ENCODE measurements at regions not wholly inside any gene's neighbourhood (a gene's known extent, or its start where the extent isn't known, plus 50 kb on each side); places are given as distances from the start of the nearest gene placed in this dataset.
"Not testable (repeated sequence)": the region's sequence is repeated elsewhere in the genome, so short reads cannot be mapped to it uniquely, and the experiment has no call there.

DNA sequence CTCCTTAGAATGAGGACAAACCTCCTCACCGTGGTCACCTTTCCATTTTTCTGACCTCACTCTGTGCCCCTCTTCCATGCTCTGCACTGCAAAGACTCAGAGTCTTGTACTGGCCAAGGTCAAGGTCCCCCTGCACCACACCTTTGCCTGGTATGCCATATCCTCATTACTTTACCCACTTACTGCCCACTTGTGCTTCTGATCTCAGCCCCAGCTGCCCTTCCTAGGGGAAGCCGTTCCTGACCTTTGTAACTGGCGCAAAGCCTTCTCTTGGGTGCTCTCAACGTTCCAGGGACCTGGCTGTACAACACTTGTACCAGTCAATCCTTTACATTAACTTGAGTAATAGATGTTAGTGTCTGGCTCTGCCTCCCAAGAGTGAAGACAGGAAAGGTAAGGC is 256.0 kb downstream of the SV2B start:
- DNase-seq = no peak

DNA sequence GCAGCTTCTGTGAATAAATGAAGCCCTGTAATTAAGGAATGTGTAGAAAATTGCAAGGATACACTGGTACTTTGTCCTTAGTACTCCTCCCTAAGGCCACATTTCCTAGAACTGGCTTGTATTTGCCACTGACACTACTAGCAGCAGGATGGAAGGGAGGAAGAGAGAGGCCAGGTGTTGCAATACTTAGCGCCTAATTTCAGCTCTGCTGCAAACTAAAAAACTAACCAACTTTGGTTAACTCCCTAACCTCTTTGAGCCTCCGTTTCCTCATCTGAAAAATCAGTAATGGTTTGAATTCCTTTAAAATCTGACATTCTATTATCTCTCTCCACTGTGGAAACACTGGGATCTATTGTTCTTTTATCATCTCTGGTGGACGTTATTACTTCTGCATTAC is 257.0 kb downstream of the SV2B start:
- DNase-seq = no peak

DNA sequence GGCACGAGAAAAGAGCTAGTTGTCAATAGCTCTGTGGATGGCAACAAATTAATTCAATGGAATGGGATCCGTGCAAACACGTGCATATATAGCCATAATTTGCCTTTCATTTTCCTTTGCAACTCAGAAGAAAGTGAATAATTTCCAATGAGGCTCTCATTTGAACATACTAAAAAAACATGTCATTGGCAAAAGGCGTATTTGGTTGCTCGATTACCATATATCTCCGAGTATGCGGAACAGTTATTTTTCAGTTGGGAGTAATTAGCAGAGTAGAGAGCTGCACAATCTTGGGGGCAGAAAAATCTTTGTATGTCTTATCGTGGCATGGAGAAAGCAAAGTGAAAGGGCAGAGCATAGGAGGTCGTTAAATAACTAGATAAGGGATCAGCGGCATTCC is 257.4 kb downstream of the SV2B start:
- DNase-seq = no peak

DNA sequence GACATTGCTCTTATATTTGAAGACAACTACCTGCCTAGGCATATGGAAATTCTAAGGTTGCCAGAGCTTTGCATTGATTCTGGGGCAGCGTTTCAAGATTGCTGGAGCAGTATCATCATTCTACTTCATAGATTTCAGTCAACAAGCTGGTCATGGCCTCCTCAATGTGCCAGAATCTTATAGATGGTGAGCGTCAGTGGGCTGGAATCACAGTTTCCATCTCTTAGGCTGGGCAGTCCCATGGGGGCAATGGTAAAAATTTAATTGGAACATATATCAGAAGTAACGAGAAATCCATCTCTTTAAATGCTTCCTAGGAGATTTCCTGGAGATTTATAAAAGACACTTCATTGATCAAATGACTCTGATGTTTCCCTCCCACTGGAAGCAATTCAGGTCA is 258.3 kb downstream of the SV2B start:
- no peak for DNase-seq

DNA sequence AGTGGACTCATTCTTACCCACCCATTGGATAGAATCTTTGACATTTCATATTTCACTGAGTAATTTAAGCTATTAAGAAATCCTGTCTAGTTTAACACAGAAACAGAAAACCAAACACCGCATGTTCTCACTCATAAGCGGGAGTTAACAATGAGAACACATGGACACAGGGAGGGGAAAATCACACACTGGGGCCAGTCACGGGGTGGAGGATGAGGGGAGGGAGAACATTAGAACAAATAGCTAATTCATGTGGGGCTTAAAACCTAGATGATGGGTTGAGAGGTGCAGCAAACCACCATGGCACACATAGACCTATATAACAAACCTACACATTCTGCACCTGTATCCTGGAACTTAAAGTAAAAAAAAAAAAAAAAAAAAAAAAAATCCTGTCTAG is 261.6 kb downstream of the SV2B start:
- DNase-seq = not testable (repeated sequence)

DNA sequence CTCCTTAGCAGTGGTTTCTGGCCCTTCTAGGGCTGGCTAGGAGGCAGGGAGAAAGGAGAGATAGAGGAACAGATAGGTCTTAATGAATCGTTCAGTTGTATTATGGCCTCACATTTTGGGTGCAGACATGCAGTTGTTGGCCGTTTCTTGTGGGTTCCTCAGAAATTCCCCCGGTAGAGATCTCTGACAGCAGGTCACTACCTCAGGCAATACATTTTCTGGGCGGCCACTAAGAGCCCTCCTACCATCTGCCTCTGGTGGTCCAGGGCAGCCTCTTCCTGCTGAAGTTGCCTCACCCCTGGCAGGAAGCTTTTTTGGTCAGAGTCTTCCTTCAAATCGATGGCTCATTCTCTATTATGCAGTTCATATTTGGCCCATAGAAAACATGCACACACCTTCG is 266.1 kb downstream of the SV2B start:
- no peak for DNase-seq

DNA sequence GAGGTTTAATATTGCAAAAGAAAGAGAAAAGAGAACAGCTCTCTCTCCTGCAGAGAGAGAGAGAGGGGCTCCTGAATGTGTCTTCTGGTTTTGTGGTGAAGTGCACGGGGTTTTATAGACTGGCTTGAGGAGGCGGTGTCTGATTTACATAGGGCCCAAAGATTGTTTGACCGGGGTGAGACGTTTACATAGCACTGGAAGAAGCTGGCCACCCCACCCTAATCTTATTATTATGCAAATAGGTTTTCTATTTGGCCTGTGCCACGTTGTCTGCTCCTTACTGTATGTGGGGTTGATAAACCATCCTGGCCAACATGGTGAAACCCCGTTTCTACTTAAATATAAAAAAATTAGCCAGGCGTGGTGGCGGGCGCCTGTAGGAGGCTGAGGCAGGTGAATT is 268.6 kb downstream of the SV2B start:
- no peak for DNase-seq

DNA sequence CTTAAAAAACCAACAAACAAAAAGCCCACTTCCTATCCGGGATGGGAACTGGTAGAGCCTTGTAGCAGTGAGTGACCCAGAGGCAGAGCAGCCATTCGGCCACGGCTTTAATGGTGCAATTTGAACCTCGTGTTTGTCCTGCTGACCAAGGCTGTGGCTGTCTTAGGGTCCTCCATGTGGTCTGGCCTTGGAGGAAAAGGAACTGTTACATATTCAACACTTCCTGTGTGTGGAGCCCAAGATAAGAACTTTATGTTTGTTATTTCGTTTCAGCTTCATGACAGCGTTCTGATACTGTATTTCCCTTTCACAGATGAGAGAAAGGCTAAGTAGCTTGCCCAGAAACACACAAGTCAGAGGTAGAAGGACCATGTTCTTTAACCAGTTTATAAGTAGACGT is 269.8 kb downstream of the SV2B start:
- DNase-seq = no peak

DNA sequence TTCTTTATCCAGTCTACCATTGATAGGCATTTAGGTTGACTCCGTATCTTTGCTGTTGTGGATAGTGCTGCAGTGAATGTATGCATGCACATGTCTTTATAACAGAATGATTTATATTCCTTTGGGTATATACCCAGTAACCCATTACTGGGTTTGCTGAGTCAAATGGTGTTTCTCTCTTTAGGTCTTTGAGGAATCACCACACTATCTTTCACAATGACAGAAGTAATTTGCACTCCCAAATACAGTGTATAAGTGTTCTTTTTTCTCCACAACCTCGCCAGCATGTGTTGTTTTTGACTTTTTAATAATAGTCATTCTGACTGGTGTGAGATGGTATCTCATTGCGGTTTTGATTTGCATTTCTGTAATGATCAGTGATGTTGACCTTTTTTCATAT is 271.3 kb downstream of the SV2B start:
- not testable (repeated sequence) for DNase-seq

DNA sequence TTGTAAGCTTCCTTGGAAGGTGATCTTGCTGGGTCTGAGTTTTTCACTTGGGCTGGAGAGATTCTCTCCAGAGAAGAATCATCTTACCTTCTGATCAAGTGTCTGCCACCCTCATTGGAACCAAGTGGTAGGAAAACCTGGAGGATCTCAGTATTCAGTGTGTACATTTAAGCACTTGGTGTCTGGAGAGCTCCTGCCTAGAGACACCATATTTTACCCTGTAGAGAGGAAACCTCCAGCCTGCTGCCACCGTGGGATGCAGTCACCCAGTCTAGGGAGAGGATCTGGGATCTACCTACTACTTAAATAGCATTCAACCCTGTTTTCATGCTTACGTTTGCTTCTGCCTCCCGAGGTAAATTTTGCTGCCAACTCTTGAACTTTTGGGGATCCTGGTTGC is 274.3 kb downstream of the SV2B start:
- DNase-seq = no peak

DNA sequence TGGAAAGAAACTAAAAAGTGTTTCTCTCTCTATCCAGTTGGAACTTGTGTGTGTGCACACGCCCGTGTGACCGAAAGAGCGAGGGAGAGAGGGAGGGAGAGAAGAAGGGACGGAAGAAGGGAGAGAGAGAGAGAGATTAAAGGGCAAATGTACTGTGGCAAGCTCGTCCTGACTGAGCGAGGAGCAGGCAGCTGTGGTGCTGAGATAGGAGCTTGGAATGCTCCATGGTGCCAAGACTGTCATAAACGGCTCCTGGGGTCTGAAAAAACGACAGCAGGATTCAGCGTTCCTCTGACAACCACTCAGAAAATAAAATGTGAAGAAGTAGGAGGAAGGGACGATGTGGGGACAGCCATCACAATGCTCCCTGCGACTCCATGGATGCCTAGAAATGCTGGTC is 276.0 kb downstream of the SV2B start:
- no peak for DNase-seq

DNA sequence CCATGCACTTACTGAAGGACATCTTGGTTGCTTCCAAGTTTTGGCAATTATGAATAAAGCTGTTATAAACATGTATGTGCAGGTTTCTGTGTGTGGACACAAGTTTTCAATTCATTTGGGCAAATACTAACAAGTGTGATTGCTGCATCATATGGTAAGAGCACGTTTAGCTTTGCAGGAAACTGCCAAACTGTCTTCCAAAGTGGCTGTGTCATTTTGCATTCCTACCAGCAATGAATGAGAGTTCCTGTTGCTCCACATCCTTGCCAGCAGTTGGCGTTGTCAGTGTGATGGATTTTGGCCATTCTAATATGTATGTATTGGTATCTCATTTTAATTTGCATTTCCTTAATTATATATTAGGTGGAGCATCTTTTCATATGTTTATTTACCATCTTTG is 280.1 kb downstream of the SV2B start:
- DNase-seq = no peak

DNA sequence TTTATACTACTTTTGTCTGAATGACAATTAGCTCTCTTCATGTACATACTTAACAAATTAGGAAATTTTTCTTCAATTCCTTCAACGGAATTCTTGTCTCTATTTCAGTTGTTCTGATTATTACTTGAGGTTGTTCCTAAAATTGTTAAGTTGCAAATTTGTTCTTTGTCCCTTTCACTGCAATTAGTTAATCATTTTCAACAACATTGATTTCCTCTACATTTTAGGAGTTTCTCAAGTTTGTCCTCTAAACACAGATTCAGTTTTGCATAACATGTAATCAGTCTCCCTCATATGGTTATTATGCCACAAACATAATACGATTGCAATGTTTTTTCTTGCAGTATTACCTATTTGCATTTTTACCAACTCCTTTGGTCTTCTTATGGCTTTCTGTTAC is 283.5 kb downstream of the SV2B start:
- no peak for DNase-seq

DNA sequence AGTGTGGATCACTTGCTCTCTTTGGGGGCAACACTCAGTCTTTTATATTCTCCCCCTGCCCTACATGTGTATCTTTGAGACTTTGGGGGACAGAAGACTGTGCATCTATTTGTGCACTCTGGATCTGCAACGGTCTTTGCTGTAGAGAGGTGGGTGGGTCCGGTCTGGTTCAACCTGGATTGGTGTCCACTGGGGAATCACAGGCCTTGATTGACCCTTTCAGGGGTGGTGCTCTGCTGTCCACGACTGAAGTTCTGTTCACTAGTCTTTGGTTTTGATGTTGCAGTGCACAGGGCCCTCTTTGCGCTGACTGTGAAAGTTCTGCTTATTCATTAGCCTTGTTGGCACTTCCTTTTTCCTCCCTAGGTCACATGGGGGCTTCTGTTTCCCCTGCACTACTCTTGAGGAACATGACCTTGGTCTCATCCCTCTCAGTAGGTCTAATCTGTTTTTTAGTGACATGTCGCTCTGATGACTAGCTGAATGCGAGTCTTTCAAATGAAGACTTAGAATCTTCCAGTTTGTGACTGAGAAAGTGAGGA is 284.2 kb downstream of the SV2B start:
- DNase-seq = no peak

DNA sequence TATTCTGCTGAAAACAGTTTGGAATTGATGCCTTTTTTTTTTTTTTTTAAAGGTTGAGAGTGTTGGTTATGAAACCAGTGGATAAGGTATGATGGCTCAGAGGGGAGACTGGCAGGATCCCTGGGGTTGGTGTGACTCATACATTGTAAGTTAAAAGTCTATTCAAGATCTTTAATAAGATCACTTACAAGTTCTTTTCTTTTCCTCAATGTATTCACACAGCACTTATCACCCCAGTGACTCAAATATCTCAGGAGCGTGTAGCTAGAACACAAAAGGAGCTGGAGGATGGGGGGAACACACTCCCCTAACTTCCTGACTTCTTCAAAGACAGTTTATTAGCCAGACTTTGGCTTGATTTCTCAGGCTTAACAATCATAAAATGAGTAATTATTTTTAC is 285.3 kb downstream of the SV2B start:
- no peak for DNase-seq

DNA sequence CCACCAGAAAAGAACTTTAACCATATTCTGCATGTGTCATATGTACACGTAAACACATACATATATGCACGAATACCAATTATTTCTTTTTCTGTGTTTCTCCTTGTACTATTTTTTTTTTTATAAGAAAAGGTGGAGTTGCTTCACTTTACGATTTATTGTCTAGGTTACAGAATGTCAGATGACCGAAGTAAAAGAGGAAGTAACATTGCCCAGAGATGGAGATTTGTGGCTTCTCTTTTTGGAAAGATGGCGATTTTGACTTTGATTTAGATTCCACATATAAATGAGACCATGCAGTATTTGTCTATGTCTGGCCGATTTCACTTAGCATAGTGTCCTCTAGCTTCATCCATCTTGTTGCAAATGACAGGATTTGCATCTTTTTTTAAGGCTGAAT is 293.1 kb downstream of the SV2B start:
- DNase-seq = no peak

DNA sequence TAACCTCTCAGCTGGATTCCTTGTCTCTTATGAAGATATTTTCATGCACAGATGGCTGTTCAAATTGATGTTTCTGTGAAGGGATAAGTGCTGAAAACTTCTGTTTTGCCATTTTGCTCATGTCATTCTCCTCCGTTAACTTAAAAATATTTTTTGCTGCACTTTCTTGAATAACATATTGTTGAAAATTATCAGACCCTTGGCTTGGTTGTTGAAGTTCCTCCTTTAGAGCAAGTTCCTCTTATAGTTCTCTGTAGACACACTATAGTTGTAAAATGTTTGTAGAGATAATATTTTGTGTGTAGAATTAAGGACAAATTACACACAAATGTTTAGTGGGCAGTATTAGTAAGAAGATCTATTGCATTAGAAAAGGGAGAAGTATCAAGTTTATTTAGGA is 300.4 kb downstream of the SV2B start:
- DNase-seq = no peak

DNA sequence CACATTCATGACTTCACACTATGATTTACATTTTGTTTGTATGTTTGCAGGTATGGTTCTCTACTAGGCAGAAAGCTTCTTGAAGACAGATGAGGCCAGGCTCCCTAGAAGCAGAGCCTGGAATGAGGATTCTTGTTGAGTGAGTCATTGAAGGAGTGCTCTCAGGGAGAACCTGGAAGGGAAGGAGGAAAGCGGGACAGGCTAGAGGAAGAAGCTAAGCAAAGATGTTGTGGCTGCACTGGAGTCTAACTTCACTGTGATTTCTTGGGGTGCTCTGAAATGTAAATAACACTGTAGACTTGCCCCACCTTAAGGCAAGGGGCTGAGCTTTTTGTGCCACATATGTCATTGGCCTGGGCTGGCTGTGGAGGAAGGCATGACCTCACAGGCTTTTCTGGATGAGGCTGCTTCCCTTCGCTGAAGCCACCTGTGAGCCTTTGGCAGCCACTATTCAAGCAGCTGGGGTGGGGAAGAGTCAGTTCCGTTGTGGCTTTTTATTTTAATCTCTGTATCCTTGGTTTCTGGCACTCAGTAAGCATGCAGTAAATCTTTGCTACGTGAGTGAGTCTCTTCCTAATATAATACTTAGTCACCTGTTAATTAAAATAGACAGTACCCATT is 307.3 kb downstream of the SV2B start:
- DNase-seq = no peak

DNA sequence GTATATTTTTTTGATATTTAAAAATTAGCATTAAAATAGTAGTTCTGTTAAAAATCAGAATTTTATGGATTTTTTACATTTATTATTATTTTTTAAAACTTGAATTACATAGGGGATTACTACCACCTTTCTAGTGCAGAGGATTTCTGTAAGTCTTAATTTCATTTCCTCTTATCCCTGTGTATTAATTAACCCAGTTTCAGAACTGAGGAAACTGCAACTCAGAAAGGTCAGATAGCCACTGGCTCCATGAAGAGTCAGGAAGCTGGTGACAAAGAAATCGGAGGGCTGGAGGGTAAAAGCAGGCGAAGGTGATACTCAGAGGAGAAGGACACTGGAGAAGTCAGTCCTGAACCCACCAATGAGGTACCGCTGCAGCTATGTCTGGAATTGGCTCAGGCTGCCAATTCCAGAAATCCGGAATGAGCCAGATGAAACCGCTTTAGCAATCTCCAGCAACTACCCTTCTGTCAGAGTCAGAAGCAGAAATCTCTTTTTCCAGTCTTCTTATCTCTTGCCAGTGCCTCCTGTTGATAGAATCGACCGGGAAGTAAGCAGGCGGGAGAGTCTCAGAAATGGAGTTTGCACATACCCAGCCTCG is 308.5 kb downstream of the SV2B start:
- DNase-seq = no peak

DNA sequence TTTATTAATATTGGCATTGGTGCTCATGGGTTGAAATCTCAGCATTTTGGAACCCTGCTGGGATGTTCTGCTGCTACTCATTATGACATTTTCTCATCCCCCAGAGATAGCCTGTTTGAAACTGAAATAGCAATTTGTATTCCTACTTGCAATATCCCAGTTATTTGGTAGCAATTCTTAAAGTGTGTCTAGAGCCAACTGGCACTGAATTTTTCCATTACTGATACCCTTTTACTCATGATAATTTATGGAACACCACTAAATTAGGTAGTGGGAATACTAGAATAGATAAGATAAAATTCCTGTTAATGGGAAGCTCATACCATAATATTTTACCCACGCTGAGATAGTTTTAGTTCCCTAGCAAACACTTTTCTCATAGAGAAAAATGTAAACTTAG is 309.3 kb downstream of the SV2B start:
- no peak for DNase-seq

DNA sequence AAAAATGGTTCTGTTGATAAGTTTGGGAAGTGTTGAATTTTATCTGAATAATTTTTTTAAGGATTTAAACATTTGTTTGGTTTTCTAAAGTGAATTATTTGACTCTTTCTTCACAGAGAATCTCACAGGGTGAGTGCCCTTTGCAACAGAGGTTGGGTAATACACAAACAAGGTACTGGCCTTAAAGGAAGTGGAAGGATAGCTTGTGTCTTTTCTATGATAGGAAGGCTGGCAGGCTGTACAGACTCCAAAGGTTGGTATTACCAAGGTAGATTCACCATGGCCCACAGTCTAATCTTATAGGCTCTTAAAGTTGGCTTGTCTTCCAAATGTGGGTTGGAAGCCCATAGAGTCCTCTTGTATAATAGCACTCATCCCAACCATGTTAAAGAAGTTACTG is 311.5 kb downstream of the SV2B start:
- no peak for DNase-seq

DNA sequence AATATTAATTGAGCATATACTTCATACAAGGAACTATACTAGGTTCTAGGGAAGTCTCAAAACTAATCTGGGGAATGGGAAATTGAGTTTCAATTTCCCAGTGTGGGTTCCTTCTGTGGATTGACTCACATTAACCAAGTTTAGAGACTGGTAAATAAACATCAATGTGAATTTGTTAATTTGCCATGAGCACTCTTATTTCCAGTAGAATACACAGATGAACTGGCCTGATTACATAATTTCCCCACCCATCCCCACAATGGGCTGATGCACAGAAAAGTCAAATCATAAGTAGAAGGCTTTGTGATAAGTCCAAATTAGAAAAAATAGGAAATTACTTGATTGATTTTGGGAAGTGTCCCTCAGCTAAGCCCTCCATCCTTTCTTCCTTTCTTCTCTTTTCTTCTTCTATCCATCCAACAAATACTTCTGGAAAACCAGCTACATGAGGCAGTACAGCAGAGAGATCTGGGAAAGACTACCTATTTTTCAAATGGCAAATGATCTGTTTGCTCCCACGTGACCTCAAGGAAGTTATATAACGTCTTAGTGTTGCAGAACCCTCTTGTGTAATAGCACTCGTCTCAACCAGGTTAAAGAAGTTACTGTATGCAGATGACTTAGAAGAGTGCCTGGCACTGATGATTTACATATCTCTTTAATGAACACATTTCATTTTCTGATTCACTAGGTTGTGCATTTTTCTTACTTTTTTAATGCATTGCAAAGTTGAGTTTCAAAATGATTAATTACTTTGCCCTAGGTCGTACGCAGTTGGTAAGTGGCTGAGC is 312.3 kb downstream of the SV2B start:
- no peak for DNase-seq

DNA sequence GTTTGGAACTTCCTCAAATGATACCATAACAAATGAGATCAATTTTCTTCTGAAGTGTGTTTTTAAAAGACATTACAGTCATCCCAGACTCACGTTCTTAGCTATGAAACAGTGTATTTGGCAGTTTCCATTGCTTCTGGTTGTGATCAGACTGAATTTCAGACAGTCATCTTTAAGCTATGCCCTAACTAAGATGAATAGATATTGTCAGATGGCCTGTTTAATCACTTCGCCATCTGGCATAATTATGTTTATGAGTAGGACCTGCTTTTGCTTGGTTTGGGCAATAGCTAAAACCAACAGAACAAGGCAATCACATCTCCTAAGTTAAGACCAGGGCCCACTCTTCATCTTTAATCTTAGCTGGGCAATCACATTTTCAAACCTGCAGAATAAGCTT is 313.1 kb downstream of the SV2B start:
- no peak for DNase-seq

DNA sequence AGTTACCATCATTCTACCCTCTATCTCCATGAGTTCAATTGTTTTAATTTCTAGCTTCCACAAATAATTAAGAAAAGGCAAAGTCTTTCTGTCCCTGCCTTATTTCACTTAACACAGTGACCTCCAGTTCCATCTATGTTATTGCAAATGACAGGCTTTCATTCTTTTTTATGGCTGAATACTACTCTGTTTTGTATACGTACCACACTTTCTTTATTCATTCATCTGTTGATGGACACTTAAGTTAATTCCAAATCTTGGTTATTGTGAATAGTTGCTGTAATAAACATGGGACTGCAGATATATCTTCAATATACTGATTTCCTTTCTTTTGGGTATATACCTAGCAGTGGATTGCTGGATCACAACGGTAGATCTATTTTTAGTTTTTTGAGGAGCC is 314.1 kb downstream of the SV2B start:
- DNase-seq = no peak
